GM19025 (cell line): ENCODE measurements at regions not wholly inside any gene's neighbourhood (a gene's known extent, or its start where the extent isn't known, plus 50 kb on each side); places are given as distances from the start of the nearest gene placed in this dataset.

Experiments used
- ATAC-seq: cut with Tn5 transposase; IDR thresholded peaks from one replicate; pipeline ENCODE4 v1.9.1; 2021; ENCODE audit warnings: mild to moderate bottlenecking, low read depth, moderate library complexity; ENCODE audit not compliant: unreplicated experiment

- ATAC-seq, result no peak
These were observed 76.6 kb upstream of the PPFIA2 start for GRCh38 chr12:81835783-81836182.

- ATAC-seq, result no peak
These were observed 61.0 kb upstream of the PPFIA2 start for GRCh38 chr12:81819991-81820633.

- ATAC-seq, result no peak
These were observed 56.5 kb upstream of the PPFIA2 start for GRCh38 chr12:81815611-81816010.

GRCh38 chr12:81811778-81812125 is 52.6 kb upstream of the PPFIA2 start:
- no peak for ATAC-seq

GRCh38 chr12:81811061-81811777 is 52.1 kb upstream of the PPFIA2 start:
- no peak for ATAC-seq

- no peak for ATAC-seq
These were observed 50.9 kb upstream of the PPFIA2 start for GRCh38 chr12:81809829-81810595.

GRCh38 chr12:81809113-81809777 is 50.1 kb upstream of the PPFIA2 start:
- no peak for ATAC-seq
